GM12878 (cell line): ENCODE measurements at regions not wholly inside any gene's neighbourhood (a gene's known extent, or its start where the extent isn't known, plus 50 kb on each side); places are given as distances from the start of the nearest gene placed in this dataset.

ENCODE experiments used
- ATAC-seq: fragments of 200-7000 bp; cut with Tn5 transposase; 3 replicates; pipeline ENCODE4 v1.9.1; 2020; ENCODE audit warnings: mild to moderate bottlenecking, moderate library complexity
- BruUV-seq: library from RNA; stranded (reverse); fragments of 400-500 nt; replicated peaks from 2 replicates; lab custom pipeline; 2021; lab: Mats Ljungman, UMichigan
- CTCF ChIA-PET: fragments of 300-600 bp; sonication (Branson Sonifier 250); formaldehyde crosslinking; extraction: SDS; loops from one replicate; lab custom pipeline; 2021; ENCODE audit warnings: inconsistent platforms; lab: Yijun Ruan, JAX
- POLR2A ChIA-PET: fragments of 350-600 bp; formaldehyde crosslinking; extraction: SDS; loops from one replicate; lab custom pipeline; 2021; ENCODE audit warnings: inconsistent platforms; lab: Charles Lee
- RAD21 ChIA-PET: fragments of 300-600 bp; sonication (Branson Sonifier 250); formaldehyde crosslinking; loops from one replicate; lab custom pipeline; 2023; ENCODE audit warnings: antibody characterized with exemption; ENCODE audit not compliant: unreplicated experiment; lab: Charles Lee
- SMC1A ChIA-PET: fragments of 300-600 bp; sonication (Branson Sonifier 250); formaldehyde crosslinking; loops from one replicate; lab custom pipeline; 2023; ENCODE audit not compliant: unreplicated experiment, uncharacterized antibody; lab: Charles Lee
- DNase-seq: peaks from one replicate; pipeline ENCODE4 v3.0.0-alpha.2; 2011; ENCODE audit warnings: low read depth, low spot score
- FAIRE-seq: peaks from 3 replicates; lab custom pipeline; 2011; peaks lifted over from hg19 to GRCh38; lab: Jason Lieb, UNC
- H2AFZ ChIP-seq: 2 replicates; pipeline ENCODE4 v1.6.0; 2011; ENCODE audit warnings: low read depth, low read length, control low read depth; ENCODE audit not compliant: control insufficient read depth
- H3K27ac ChIP-seq: 2 replicates; pipeline ENCODE4 v1.5.1; 2011; ENCODE audit warnings: control low read depth; ENCODE audit not compliant: control insufficient read depth, insufficient read depth
- H3K27me3 ChIP-seq, 2 experiments: replicated peaks in 1 of 2; 2 replicates each; pipeline versions ENCODE4 v1.6.0 to v1.6.1; 2011; ENCODE audit warnings: low read length in 1 of 2; ENCODE audit not compliant: control insufficient read depth in 2 of 2, insufficient read depth in 2 of 2
- H3K36me3 ChIP-seq, 2 experiments: 2 replicates each; pipeline ENCODE4 v1.5.1; 2011; ENCODE audit warnings: low read length in 1 of 2; ENCODE audit not compliant: control insufficient read depth in 2 of 2, insufficient read depth in 2 of 2
- H3K4me1 ChIP-seq: 2 replicates; pipeline ENCODE4 v1.6.1; 2011; ENCODE audit warnings: mild to moderate bottlenecking, low read length, moderate library complexity, mixed read lengths; ENCODE audit not compliant: control insufficient read depth, insufficient read depth
- H3K4me2 ChIP-seq: 2 replicates; pipeline ENCODE4 v1.6.0; 2011; ENCODE audit warnings: control low read depth; ENCODE audit not compliant: control insufficient read depth, insufficient read depth
- H3K4me3 ChIP-seq: fragments of 200-600 bp; sonication (generic); 2 replicates; pipeline ENCODE4 v1.5.1; 2016
- H3K79me2 ChIP-seq: 2 replicates; pipeline ENCODE4 v1.6.0; 2011; ENCODE audit warnings: low read length; ENCODE audit not compliant: control insufficient read depth, insufficient read depth
- H3K9ac ChIP-seq: 2 replicates; pipeline ENCODE4 v1.8.0; 2011; ENCODE audit warnings: low read length, control low read depth, mixed read lengths; ENCODE audit not compliant: control insufficient read depth, insufficient read depth
- H3K9me3 ChIP-seq: replicated peaks from 3 replicates; pipeline ENCODE4 v1.5.1; 2011; ENCODE audit warnings: mild to moderate bottlenecking, low read length; ENCODE audit not compliant: control insufficient read depth, insufficient read depth
- H4K20me1 ChIP-seq: 2 replicates; pipeline ENCODE4 v1.6.0; 2011; ENCODE audit not compliant: control insufficient read depth, insufficient read depth
- ATF7 ChIP-seq: fragments of 450-650 bp; IDR thresholded peaks from 2 replicates; pipeline ENCODE4 v1.6.1; 2016; ENCODE audit warnings: low read depth, mild to moderate bottlenecking
- FOXM1 ChIP-seq: IDR thresholded peaks from 2 replicates; pipeline ENCODE4 v1.6.1; 2012; ENCODE audit warnings: low read depth, mild to moderate bottlenecking, inconsistent platforms, low read length, moderate library complexity
- JUND ChIP-seq: IDR thresholded peaks from 2 replicates; pipeline ENCODE4 v1.6.1; 2012; ENCODE audit warnings: low read depth, mild to moderate bottlenecking, low read length, improper control_type of control experiment, moderate library complexity
- NFXL1 ChIP-seq: fragments of 450-650 bp; IDR thresholded peaks from 2 replicates; pipeline ENCODE4 v1.6.1; 2017; ENCODE audit warnings: antibody characterized with exemption, mild to moderate bottlenecking, borderline replicate concordance
- PAX5 ChIP-seq: IDR thresholded peaks from 2 replicates; pipeline ENCODE4 v1.6.1; 2011; ENCODE audit warnings: low read depth, low read length, borderline replicate concordance
- PAX8 ChIP-seq: fragments of 450-650 bp; IDR thresholded peaks from 2 replicates; pipeline ENCODE4 v1.6.1; 2017; ENCODE audit warnings: mild to moderate bottlenecking, moderate library complexity
- RCOR1 ChIP-seq: conservative IDR thresholded peaks from 2 replicates; pipeline ENCODE4 v1.6.1; 2012; ENCODE audit warnings: low read depth, low read length, improper control_type of control experiment
- RUNX3 ChIP-seq: IDR thresholded peaks from 2 replicates; pipeline ENCODE4 v1.6.1; 2012; ENCODE audit warnings: low read length, inconsistent platforms
- SIN3A ChIP-seq: IDR thresholded peaks from 2 replicates; pipeline ENCODE4 v1.6.1; 2012; ENCODE audit warnings: low read depth, low read length, improper control_type of control experiment
- SUZ12 ChIP-seq: fragments of 200-600 bp; sonication (generic); IDR thresholded peaks from one replicate; pipeline ENCODE4 v1.6.1; 2018; ENCODE audit warnings: antibody characterized with exemption, mild to moderate bottlenecking; ENCODE audit not compliant: unreplicated experiment
- YBX1 ChIP-seq: fragments of 450-650 bp; IDR thresholded peaks from 2 replicates; pipeline ENCODE4 v1.6.1; 2016; ENCODE audit warnings: antibody characterized with exemption
- ZNF274 ChIP-seq: IDR thresholded peaks from one replicate; pipeline ENCODE4 v1.8.0; 2011; ENCODE audit not compliant: insufficient read length, insufficient read depth
- WGBS: methylation state at CpG from one replicate; pipeline ENCODE4 v1.1.6; 2016; ENCODE audit warnings: low lambda C conversion rate; ENCODE audit not compliant: insufficient replicate concordance, insufficient coverage; ENCODE audit errors: missing lambda C conversion rate; 5-methylcytosine and 5-hydroxymethylcytosine counted together
- in situ Hi-C: fragments of 300-500 bp; cut with MboI; formaldehyde crosslinking; loops from 9 replicates; pipeline ENCODE4 v1.14.3; 2018; ENCODE audit warnings: mixed read lengths
- intact Hi-C: fragments of 100-400 bp; cut with micrococcal nuclease; formaldehyde crosslinking; loops from one replicate; pipeline ENCODE4 v1.14.2; 2022; ENCODE audit not compliant: unreplicated experiment
- TF ChIP-seq, protein P1 (sequence below): fragments of 450-650 bp; IDR thresholded peaks from 2 replicates; pipeline ENCODE4 v1.6.1; 2017; ENCODE audit warnings: low read depth, mild to moderate bottlenecking, moderate library complexity
- TF ChIP-seq, protein P2 (sequence below): IDR thresholded peaks from 2 replicates; pipeline ENCODE4 v1.6.1; 2012; ENCODE audit warnings: low read depth, low read length, improper control_type of control experiment

DNA sequence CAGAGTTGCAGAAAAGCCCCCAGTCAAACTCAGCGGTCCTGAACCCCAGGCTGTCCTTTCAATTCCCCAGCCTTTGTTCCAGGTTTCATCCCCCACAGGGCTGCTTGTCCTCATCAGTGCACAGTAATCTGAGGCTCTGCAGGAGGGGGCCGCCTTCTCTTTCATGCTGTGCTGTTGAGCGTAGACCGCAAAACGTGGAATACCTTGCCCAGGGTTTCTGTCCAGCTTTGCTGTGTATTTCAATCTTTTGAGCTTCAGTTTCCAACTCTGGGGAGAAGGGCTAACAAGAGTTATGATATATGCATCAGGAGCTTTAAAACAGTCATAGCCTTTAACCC lies 64.8 kb downstream of the FAM43A start (continued):
- TF ChIP-seq, protein P1, sequence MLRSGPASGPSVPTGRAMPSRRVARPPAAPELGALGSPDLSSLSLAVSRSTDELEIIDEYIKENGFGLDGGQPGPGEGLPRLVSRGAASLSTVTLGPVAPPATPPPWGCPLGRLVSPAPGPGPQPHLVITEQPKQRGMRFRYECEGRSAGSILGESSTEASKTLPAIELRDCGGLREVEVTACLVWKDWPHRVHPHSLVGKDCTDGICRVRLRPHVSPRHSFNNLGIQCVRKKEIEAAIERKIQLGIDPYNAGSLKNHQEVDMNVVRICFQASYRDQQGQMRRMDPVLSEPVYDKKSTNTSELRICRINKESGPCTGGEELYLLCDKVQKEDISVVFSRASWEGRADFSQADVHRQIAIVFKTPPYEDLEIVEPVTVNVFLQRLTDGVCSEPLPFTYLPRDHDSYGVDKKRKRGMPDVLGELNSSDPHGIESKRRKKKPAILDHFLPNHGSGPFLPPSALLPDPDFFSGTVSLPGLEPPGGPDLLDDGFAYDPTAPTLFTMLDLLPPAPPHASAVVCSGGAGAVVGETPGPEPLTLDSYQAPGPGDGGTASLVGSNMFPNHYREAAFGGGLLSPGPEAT: no peak
- TF ChIP-seq FOXM1: no peak

DNA sequence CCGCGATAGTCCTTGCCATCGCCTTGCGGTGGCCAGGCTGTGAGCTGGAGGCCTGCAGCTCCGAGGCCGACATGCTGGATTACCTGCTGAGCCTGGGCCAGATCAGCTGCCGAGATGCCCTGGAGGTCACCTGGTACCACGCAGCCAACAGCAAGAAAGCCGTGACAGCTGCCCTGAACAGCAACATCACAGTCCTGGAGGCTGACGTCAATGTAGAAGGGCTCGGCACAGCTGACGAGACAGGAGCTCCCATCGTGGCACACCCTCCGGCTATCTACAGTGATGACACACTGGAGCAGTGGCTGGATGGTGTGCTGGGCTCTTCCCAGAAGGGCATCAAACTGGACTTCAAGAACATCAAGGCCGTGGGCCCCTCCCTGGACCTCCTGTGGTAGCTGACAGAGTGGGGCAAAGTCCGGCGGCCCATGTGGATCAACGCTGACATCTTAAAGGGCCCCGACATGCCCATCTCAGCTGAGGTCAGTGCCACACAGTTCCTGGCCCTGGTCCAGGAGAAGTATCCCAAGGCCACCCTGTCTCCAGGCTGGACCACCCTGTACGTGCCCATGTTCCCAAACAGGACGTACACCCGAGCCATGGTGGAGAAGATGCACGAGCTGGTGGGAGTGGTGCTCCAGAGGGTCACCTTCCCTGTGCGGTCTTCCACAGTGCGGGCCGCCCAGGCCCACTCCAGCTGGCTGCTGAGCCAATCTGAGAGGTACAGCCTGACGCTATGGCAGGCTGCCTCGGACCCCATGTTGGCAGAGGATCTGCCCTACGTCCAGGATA lies 70.2 kb downstream of the FAM43A start:
- FAIRE-seq (no peak), DNase-seq (no peak), ATAC-seq (no peak)
- ChIA-PET RAD21 (no interaction called here), SMC1A (no interaction called here), CTCF (no interaction called here), POLR2A (no interaction called here)
- no peaks in the 10 kb centered on the region for H3K79me2 ChIP-seq
- H3K27ac ChIP-seq: no peak overlapping the region
- H3K4me1 ChIP-seq: no peaks in the 10 kb centered on the region
- no peak overlapping the region for H3K4me2 ChIP-seq
- TF ChIP-seq YBX1: no peak
- TF ChIP-seq PAX8: no peak
- TF ChIP-seq ZNF274: no peak
- no peak for TF ChIP-seq RUNX3
- TF ChIP-seq ATF7: no peak
- no peak for TF ChIP-seq NFXL1
- TF ChIP-seq SUZ12: no peak
- TF ChIP-seq, protein P2, sequence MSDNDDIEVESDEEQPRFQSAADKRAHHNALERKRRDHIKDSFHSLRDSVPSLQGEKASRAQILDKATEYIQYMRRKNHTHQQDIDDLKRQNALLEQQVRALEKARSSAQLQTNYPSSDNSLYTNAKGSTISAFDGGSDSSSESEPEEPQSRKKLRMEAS: no peak
- TF ChIP-seq PAX5: no peak
- no peak for TF ChIP-seq RCOR1
- no peak for TF ChIP-seq JUND
- no peak for TF ChIP-seq SIN3A
- H4K20me1 ChIP-seq: no peaks in the 10 kb centered on the region
- no peak overlapping the region for H3K4me3 ChIP-seq
- in situ Hi-C loops (no loop called here), intact Hi-C loops (no loop called here)
- no peak overlapping the region for H3K9ac ChIP-seq
- H3K27me3 ChIP-seq: peaks cover 1 to 3% of the 10 kb centered on the region in 2 experiments; a peak in 2 of 4 replicates
- BruUV-seq: no TSS peak
- H3K9me3 ChIP-seq: no peaks in the 10 kb centered on the region
- H3K36me3 ChIP-seq: no peaks in the 10 kb centered on the region
- H2AFZ ChIP-seq: no peak overlapping the region
- 56% methylated on average over 29 of the region's 29 CpGs for whole genome bisulfite sequencing
